ENCODE measurements at regions not wholly inside any gene's neighbourhood (a gene's known extent, or its start where the extent isn't known, plus 50 kb on each side); places are given as distances from the start of the nearest gene placed in this dataset.

GRCh38 chr10:45502458-45502857, 128.4 kb downstream of the ALOX5 start:
- in situ Hi-C loops (cut with MboI) (no loop called here), intact Hi-C loops (cut with micrococcal nuclease; ENCODE audit: unreplicated experiment) (no loop called here)
- FAIRE-seq (no peak), ATAC-seq (no peak), DNase-seq (ENCODE audit: low read depth, low spot score) (no peak)
- H3K27ac ChIP-seq (ENCODE audit: control insufficient read depth, insufficient read depth): no peak overlapping the region
- ChIA-PET POLR2A (no interaction called here), SMC1A (ENCODE audit: uncharacterized antibody, unreplicated experiment) (no interaction called here), RAD21 (ENCODE audit: unreplicated experiment) (no interaction called here), CTCF (no interaction called here)
- H3K79me2 ChIP-seq (ENCODE audit: control insufficient read depth, insufficient read depth, low read length): no peaks in the 10 kb centered on the region
- H3K36me3 ChIP-seq (ENCODE audit: control insufficient read depth in 2 of 2, insufficient read depth in 2 of 2, low read length in 1 of 2): no peaks in the 10 kb centered on the region
- H3K4me2 ChIP-seq (ENCODE audit: control insufficient read depth, insufficient read depth): no peak overlapping the region
- no peak overlapping the region for H3K4me3 ChIP-seq
- no peaks in the 10 kb centered on the region for H3K4me1 ChIP-seq (ENCODE audit: control insufficient read depth, insufficient read depth, low read length)
- no peak overlapping the region for H3K9ac ChIP-seq (ENCODE audit: control insufficient read depth, insufficient read depth, low read length)
- no TSS peak for BruUV-seq (replicated peaks)
- TF ChIP-seq TBL1XR1 (IDR thresholded peaks at IDR 0.05; ENCODE audit: low read depth, low read length) (no peak), POLR2AphosphoS5 (IDR thresholded peaks at IDR 0.05; ENCODE audit: low read length) (no peak)
- H3K27me3 ChIP-seq (replicated peaks in 1 of 2; ENCODE audit: control insufficient read depth in 2 of 2, insufficient read depth in 2 of 2, low read length in 1 of 2): no peaks in the 10 kb centered on the region
- H2AFZ ChIP-seq (ENCODE audit: control insufficient read depth, low read depth, low read length): no peak overlapping the region
- H4K20me1 ChIP-seq (ENCODE audit: control insufficient read depth, insufficient read depth): no peaks in the 10 kb centered on the region
- H3K9me3 ChIP-seq (replicated peaks; ENCODE audit: control insufficient read depth, insufficient read depth, low read length): no peaks in the 10 kb centered on the region; the same call in 2 of the 3 replicates

- H3K9ac ChIP-seq (ENCODE audit: control insufficient read depth, insufficient read depth, low read length): no peak overlapping the region
- no peak for FAIRE-seq
- DNase-seq (ENCODE audit: low read depth, low spot score): no peak
- no peaks in the 10 kb centered on the region for H4K20me1 ChIP-seq (ENCODE audit: control insufficient read depth, insufficient read depth)
- ATAC-seq: no peak
- H3K79me2 ChIP-seq (ENCODE audit: control insufficient read depth, insufficient read depth, low read length): no peaks in the 10 kb centered on the region
- H3K4me1 ChIP-seq (ENCODE audit: control insufficient read depth, insufficient read depth, low read length): no peaks in the 10 kb centered on the region
- H3K9me3 ChIP-seq (replicated peaks; ENCODE audit: control insufficient read depth, insufficient read depth, low read length): no peaks in the 10 kb centered on the region; the same call in 2 of the 3 replicates
- no peaks in the 10 kb centered on the region for H3K36me3 ChIP-seq (ENCODE audit: control insufficient read depth in 2 of 2, insufficient read depth in 2 of 2, low read length in 1 of 2)
- ChIA-PET RAD21 (ENCODE audit: unreplicated experiment) (no interaction called here), CTCF (no interaction called here), SMC1A (ENCODE audit: uncharacterized antibody, unreplicated experiment) (no interaction called here), POLR2A (no interaction called here)
- H2AFZ ChIP-seq (ENCODE audit: control insufficient read depth, low read depth, low read length): no peak overlapping the region
- BruUV-seq (replicated peaks): no TSS peak
- intact Hi-C loops (cut with micrococcal nuclease; ENCODE audit: unreplicated experiment) (no loop called here), in situ Hi-C loops (cut with MboI) (no loop called here)
- H3K27me3 ChIP-seq (replicated peaks in 1 of 2; ENCODE audit: control insufficient read depth in 2 of 2, insufficient read depth in 2 of 2, low read length in 1 of 2): no peaks in the 10 kb centered on the region
- no peak overlapping the region for H3K4me3 ChIP-seq
- H3K27ac ChIP-seq (ENCODE audit: control insufficient read depth, insufficient read depth): no peak overlapping the region
- TF ChIP-seq HSF1 (IDR thresholded peaks at IDR 0.05; ENCODE audit: low read depth, low read length) (no peak), RAD51 (IDR thresholded peaks at IDR 0.05) (no peak), ATF7 (IDR thresholded peaks at IDR 0.05; ENCODE audit: low read depth) (0 out of 2 replicates have a peak, but pooled peaks have one; percentile 38)
- H3K4me2 ChIP-seq (ENCODE audit: control insufficient read depth, insufficient read depth): no peak overlapping the region
These were observed 127.8 kb downstream of the ALOX5 start for GRCh38 chr10:45501791-45502190.

Data from GM12878 (cell line).